ENCODE measurements at regions not wholly inside any gene's neighbourhood (a gene's known extent, or its start where the extent isn't known, plus 50 kb on each side); places are given as distances from the start of the nearest gene placed in this dataset.

DNA sequence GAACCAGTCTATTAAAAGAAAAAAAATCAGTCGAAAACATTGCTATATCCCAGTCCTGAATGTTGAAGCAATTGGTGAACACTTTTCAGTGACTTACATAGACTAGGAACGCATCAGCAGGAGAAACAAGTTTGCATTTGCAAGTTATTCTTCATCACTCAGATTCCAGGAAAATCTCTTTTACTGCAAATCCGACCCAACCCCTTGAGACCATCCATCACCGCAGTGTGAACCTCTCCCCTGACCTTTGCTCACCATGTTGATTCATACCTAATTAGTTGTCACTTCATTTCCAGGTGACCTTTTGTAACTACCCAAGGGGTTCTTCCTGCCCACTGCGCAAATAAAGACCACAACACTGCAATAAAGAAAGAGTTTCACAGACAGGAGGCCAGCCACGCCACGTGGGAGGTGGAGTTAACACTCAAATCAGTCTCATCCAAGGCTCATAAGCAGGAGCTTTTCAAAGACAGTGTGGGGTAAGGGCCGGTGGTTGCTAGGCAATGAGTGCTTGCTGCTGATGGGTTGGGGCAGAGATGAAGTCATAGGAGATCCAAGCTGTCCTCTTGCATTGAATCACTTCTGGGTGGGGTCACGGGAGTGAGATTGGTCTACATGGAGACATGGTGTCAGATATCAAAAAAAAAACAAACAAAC, 241.3 kb upstream of the TMEM132C start:
- TF ChIP-seq RAD21 (conservative IDR thresholded peaks at IDR 0.05) (no peak), EZH2 (IDR thresholded peaks at IDR 0.05; ENCODE audit: borderline replicate concordance, insufficient read depth, low read length, poor library complexity, severe bottlenecking) (no peak), POLR2AphosphoS5 (IDR thresholded peaks at IDR 0.05) (no peak), TAF1 (IDR thresholded peaks at IDR 0.05; ENCODE audit: low read depth) (no peak), MXI1 (conservative IDR thresholded peaks at IDR 0.05; ENCODE audit: poor library complexity, severe bottlenecking) (no peak), EP300 (conservative IDR thresholded peaks at IDR 0.05; ENCODE audit: poor library complexity, severe bottlenecking) (no peak), SMC3 (conservative IDR thresholded peaks at IDR 0.05; ENCODE audit: poor library complexity) (no peak)
- TF ChIP-seq, protein P1, sequence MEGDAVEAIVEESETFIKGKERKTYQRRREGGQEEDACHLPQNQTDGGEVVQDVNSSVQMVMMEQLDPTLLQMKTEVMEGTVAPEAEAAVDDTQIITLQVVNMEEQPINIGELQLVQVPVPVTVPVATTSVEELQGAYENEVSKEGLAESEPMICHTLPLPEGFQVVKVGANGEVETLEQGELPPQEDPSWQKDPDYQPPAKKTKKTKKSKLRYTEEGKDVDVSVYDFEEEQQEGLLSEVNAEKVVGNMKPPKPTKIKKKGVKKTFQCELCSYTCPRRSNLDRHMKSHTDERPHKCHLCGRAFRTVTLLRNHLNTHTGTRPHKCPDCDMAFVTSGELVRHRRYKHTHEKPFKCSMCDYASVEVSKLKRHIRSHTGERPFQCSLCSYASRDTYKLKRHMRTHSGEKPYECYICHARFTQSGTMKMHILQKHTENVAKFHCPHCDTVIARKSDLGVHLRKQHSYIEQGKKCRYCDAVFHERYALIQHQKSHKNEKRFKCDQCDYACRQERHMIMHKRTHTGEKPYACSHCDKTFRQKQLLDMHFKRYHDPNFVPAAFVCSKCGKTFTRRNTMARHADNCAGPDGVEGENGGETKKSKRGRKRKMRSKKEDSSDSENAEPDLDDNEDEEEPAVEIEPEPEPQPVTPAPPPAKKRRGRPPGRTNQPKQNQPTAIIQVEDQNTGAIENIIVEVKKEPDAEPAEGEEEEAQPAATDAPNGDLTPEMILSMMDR (IDR thresholded peaks at IDR 0.05; ENCODE audit: poor library complexity, severe bottlenecking), result no peak
- TF ChIP-seq, protein P2, sequence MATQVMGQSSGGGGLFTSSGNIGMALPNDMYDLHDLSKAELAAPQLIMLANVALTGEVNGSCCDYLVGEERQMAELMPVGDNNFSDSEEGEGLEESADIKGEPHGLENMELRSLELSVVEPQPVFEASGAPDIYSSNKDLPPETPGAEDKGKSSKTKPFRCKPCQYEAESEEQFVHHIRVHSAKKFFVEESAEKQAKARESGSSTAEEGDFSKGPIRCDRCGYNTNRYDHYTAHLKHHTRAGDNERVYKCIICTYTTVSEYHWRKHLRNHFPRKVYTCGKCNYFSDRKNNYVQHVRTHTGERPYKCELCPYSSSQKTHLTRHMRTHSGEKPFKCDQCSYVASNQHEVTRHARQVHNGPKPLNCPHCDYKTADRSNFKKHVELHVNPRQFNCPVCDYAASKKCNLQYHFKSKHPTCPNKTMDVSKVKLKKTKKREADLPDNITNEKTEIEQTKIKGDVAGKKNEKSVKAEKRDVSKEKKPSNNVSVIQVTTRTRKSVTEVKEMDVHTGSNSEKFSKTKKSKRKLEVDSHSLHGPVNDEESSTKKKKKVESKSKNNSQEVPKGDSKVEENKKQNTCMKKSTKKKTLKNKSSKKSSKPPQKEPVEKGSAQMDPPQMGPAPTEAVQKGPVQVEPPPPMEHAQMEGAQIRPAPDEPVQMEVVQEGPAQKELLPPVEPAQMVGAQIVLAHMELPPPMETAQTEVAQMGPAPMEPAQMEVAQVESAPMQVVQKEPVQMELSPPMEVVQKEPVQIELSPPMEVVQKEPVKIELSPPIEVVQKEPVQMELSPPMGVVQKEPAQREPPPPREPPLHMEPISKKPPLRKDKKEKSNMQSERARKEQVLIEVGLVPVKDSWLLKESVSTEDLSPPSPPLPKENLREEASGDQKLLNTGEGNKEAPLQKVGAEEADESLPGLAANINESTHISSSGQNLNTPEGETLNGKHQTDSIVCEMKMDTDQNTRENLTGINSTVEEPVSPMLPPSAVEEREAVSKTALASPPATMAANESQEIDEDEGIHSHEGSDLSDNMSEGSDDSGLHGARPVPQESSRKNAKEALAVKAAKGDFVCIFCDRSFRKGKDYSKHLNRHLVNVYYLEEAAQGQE (IDR thresholded peaks at IDR 0.05; ENCODE audit: borderline replicate concordance), result no peak
